22Rv1 (cell line): ENCODE measurements at regions not wholly inside any gene's neighbourhood (a gene's known extent, or its start where the extent isn't known, plus 50 kb on each side); places are given as distances from the start of the nearest gene placed in this dataset.

ENCODE experiments used
- H3K27ac ChIP-seq: fragments of 450-650 bp; 2 replicates; pipeline ENCODE4 v1.5.1; 2017
- ZFX ChIP-seq: fragments of 450-650 bp; IDR thresholded peaks from 2 replicates; pipeline ENCODE4 v1.6.1; 2017; ENCODE audit warnings: antibody characterized with exemption, borderline replicate concordance
- TF ChIP-seq, protein P1 (sequence below): fragments of 450-650 bp; IDR thresholded peaks from 2 replicates; pipeline ENCODE4 v1.5.1; 2017; ENCODE audit warnings: mild to moderate bottlenecking

- TF ChIP-seq ZFX, result no peak
Measured at GRCh38 chr2:22788749-22789327, 596.1 kb upstream of the KLHL29 start.

DNA sequence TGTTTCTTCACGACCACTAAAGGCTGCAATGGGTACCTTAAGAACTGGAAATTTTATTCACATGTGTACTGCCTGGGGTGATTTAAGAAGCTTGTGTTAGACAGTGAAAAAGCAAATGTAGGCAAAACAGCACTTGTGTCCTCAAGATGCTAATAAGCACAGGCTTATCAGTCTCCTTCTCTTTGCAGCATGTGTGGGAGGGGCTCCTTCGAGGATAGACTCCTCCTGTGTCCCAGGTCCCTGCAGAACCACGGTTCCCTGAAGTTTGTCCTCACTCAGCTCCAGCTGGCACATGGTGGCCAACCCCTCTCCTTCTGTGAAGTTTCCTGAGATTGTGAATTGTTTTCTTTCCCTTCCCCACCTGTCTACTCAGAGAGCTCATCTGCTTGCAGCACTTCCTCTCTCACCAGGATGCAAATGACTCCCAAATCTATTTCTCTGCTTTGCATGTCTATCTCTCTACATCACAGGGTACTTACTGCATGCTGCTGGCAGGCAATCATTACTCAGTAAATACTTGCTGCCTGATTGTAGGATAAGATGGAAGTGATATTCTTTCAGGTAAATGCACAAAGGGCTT, 589.6 kb upstream of the KLHL29 start:
- TF ChIP-seq ZFX, result no peak
- TF ChIP-seq, protein P1, sequence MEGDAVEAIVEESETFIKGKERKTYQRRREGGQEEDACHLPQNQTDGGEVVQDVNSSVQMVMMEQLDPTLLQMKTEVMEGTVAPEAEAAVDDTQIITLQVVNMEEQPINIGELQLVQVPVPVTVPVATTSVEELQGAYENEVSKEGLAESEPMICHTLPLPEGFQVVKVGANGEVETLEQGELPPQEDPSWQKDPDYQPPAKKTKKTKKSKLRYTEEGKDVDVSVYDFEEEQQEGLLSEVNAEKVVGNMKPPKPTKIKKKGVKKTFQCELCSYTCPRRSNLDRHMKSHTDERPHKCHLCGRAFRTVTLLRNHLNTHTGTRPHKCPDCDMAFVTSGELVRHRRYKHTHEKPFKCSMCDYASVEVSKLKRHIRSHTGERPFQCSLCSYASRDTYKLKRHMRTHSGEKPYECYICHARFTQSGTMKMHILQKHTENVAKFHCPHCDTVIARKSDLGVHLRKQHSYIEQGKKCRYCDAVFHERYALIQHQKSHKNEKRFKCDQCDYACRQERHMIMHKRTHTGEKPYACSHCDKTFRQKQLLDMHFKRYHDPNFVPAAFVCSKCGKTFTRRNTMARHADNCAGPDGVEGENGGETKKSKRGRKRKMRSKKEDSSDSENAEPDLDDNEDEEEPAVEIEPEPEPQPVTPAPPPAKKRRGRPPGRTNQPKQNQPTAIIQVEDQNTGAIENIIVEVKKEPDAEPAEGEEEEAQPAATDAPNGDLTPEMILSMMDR, result no peak
- no peak overlapping the region for H3K27ac ChIP-seq

More at GRCh38 chr2:22788749-22789327, 596.1 kb upstream of the KLHL29 start:
- no peak overlapping the region for H3K27ac ChIP-seq

- TF ChIP-seq, protein P1, result no peak
- no peak for TF ChIP-seq ZFX
- H3K27ac ChIP-seq, result no peak overlapping the region
Measured at GRCh38 chr2:22798386-22798785, 586.6 kb upstream of the KLHL29 start.

DNA sequence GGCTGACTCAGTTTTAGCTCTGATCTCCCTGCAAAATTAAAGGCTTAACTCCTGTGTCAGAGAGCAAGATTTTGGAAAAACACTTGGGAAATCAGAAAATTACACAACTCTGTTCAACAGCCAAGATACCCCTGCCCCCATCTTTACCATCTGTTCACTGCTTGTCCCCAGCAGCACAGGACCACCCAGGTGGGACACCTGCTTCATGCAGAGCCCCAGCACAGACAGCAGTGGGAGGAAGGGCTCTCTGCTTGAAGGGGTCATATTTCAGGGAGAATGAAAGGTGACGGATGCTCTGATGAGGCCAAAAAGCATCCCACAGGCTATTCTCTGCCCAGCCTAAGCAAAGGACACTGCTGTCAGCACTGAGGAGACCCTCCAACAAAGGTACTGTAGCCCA, 584.6 kb upstream of the KLHL29 start:
- TF ChIP-seq ZFX, result no peak
- TF ChIP-seq, protein P1, result no peak
- no peak overlapping the region for H3K27ac ChIP-seq

- H3K27ac ChIP-seq, result no peak overlapping the region
- TF ChIP-seq, protein P1, result no peak
- TF ChIP-seq ZFX, result no peak
Measured at GRCh38 chr2:22801071-22801470, 583.9 kb upstream of the KLHL29 start.

- H3K27ac ChIP-seq, result no peak overlapping the region
- TF ChIP-seq, protein P1, result no peak
- no peak for TF ChIP-seq ZFX
Measured at GRCh38 chr2:22801970-22802369, 583.0 kb upstream of the KLHL29 start.

DNA sequence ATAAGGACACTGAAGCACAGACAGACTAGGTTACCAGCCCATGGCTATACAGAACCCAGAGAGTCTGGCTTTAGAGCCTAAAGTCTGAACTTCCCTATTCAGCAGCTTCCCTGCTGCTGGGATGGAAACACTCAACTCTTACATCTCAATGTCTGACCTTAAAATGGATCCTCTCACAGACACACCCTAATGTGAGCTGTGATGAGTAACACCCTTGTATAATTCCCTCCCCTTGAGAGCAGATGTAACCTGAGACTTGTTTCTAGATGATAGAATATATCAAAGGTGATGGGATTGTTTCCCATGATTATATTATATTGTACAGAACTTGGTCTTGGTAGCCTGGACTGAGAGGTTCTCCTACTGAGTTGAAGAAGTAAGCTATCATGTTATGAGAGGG, 577.1 kb upstream of the KLHL29 start:
- H3K27ac ChIP-seq, result no peak overlapping the region
- TF ChIP-seq ZFX, result no peak
- TF ChIP-seq, protein P1, result no peak
